Muscle of back (tissue), 3 donors: ENCODE measurements at regions not wholly inside any gene's neighbourhood (a gene's known extent, or its start where the extent isn't known, plus 50 kb on each side); places are given as distances from the start of the nearest gene placed in this dataset.

Source experiments
- DNase-seq, 3 donors: peaks; one replicate each; pipeline versions ENCODE4 v3.0.0 to v3.0.0-alpha.2; 2013

DNA sequence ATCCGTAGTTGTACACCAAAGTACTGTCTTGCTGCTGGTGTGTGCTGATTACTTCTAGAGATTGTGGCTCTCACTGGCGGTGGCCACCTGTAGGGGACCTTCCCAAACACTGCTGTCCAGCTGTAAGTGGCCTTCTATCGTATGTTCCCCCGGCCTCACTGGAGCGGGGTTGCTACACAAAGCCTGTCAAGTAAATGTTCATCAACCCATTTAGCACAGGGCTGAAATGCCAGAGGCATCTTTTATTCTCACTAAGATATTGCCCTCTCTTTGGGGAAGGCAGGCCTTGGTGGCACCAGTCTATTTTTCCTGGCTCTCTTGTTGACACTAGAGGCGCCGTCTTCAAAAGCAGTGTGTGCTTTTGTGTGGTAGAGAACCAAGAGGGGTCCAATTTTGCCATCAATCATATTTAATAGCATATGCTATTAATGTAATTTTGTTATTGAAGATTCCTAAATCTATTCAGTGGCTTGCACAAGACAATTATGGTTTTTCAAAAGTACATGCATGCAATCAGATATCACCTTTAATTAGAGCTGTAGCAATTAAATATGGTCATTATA, 514.4 kb upstream of the SALL1 start:
- DNase-seq, result no peak

DNA sequence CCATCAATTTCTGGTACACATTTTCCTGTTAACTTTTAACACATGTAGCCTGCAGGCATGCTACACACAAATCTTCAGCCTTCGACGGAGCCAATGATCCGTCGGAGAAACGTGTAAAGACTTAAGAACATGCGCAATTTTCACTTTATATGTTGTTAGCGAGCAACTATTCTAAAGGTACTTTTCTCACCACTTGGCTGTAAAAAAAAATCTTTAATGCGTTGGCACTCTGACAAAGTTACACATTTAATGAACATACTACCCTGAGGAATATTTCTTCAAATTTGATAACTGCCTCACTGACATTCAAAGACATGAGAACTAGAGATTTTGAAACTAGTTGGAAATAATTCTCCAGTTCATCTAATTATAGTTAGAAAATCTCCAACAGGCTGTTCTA, 507.5 kb upstream of the SALL1 start:
- DNase-seq, result no peak

DNA sequence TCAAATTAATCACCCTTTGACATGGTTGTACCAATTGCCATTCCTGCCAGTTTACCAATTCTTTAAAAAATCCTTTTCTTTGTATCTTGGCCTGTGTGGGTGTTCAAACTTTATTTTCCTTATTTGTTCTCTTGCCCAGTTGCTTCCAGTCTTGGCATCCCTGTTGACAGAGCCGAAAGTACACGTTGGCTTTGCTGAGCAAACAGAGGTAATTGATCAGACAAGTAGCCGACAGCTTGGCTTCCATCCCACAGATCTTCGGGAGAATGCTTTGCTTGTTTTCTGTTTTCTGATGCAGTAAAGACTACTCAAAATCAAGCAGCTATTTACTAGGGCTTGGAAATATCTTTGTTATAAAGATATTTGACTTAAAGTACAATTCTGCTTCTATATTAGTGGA, 506.8 kb upstream of the SALL1 start:
- no peak for DNase-seq

DNA sequence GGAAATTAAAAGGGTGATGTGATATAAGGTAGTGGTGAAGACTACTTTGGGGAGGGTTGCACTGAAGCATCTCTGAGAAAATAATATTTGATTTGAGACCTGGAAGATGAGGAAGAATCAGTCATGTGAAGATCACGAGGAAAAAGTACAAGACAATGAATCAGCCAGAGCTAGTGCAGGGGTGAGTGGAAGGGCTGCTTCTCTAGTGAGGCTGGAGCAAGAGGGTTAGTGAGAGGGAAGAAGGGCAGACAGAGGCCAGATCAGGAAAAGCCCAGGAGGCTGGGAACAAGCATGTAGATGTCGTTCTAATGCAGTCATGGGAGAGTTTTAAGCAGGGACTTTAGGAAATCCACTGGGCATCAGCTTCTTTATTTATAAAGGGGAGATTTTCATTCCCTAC, 504.2 kb upstream of the SALL1 start:
- DNase-seq, result no peak

DNA sequence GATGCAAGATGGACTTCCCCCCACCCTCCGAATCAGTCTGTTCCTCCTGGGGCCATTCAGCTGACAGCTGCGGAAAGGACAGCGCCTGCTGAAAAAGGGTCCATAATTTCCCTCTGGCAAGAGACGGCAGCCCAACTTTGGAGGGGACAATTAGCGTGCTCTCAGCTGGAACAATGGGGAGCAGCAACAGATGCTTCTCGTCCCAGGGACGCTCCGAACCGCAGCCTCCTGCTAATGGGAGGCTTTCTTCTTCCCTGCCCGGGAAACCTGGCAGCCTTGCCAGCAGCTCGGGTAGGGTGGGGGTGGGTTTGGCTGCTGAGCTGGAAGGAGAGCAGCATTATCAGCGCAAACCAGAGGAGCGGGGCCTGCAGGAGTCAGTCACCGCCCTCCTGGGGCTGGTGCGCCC, 500.0 kb upstream of the SALL1 start:
- DNase-seq, result peak in 1 of 3 donors; percentile 28

DNA sequence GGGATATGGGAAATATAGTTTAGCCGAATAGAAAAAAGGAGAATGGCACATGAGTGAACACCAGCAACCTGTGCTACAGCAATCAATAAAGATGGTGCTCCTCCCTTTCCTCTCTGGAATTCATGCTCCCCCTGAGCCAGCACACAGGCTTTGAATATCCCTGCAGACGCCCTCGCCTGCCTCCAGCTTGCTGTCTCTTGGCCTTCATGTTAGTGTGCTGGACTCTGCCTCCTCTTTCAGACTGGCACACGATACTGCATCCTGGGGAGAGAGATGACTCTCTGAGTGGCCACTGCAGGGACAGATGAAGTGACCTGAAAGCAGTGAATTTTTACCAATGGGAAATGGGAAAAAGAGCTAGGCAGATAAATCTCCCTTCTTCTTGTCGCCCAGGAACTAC, 498.6 kb upstream of the SALL1 start:
- no peak for DNase-seq

DNA sequence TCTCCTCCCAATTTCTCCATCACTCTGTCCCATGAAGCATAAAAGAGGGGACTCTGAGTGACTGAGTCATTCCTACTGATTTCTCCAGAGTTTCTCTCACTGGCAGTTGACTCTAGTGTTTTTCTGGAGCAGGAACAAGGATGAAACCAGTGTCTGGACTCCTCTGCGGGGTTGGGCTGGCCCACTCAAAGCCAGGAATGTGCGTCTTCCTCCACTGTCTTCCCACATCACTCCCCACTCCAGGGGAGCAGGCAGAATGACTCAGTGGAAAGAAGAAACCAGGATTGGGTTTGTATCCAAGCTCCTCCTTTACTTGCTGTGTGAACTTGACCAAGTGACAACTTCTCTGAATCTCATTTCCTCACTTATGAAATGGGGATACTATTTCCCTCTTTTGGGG, 497.5 kb upstream of the SALL1 start:
- no peak for DNase-seq

DNA sequence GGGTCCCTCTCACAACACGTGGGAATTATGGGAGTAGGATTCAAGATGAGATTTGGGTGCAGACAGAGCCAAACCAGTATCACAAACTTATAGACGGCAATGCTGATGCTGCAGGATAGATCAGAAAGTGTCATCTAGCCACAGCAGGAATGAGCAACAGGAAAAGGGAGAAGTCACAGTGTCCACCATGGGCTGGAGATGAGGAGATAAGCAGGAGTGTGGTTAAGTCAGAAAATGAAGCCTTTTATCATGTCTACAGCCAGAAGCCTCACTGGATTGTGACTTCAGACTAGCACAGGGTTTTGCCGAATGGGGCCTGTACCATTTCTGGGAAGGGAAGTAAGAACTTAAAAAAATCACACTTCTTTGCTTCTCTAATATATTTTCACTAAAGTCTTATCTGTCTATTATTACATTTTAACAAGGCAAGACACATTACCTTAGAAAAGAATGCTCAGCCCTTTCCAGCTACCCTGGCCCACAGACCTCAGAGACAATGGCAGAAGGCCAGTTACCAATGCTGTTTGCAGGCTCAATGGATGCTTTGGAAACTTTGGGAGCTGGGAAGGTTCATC, 490.2 kb upstream of the SALL1 start:
- no peak for DNase-seq

DNA sequence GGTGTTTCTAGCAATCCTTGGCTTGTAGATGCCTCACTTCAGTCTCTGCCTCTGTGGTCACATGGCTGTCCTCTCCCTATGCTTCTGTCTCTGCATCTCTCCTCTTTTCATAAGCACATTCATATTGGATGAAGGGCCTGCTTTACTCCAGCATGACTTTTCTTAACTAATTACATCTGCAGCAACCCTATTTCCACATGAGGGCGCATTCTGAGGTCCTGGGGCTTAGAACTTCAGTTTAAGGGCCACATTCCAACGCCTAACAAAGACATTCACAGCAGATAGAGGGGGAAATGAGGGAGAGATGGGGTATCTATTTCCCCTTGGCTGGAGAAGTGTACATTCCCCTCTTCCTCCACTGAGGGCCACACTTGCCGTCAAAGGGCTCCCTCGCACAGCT, 489.1 kb upstream of the SALL1 start:
- no peak for DNase-seq

DNA sequence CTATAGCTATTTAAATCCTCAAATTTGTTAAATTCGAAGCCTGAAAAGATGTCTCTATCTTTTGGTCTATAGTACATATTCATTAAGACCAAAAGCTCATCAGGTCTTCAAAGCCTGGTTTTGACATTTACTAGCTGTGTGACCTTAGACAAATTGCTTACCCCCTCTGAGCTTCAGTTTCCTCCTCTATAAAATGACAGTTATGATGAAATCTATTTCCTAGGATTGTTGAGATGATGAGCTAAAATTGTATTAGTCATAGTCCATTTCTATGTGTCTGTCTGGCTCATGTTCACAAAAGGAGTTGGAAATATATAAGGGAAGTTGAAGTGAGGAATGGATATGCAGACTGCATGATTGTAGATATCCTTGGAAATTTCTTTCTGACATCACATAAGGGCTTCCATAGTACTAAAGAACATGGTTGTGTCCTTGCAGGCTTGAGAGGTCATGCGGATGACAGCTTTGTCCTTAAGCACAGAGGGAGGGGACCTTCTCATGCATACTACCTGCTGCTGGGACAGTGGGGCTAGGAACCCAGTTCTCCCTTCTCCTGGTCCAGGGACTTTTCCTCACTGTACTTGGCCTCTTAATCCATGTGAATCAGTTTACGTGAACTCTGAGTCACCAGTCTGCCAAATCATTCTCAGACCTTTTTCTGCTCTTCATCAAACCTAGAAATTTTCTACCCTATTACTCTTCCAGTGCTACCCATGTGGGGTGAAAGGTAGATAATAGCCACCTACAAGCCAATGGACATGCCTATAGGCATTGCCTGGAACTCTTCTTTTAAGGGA, 487.5 kb upstream of the SALL1 start:
- no peak for DNase-seq

DNA sequence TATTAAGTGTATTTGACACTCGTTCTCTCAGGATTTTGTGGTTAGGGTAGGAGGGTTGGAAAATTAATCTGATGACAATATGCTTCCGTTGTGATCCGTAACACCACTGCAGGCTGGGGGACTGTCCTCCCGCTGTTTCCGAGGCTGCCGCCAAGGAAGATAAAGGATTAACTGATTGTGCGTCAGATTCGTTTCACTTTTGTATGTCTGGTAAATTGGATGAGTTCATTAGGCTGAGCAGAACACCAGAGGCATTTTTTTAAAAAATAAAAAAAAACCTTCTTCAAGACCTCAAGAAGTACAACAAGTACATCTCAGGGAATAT, 486.7 kb upstream of the SALL1 start:
- DNase-seq, result no peak

DNA sequence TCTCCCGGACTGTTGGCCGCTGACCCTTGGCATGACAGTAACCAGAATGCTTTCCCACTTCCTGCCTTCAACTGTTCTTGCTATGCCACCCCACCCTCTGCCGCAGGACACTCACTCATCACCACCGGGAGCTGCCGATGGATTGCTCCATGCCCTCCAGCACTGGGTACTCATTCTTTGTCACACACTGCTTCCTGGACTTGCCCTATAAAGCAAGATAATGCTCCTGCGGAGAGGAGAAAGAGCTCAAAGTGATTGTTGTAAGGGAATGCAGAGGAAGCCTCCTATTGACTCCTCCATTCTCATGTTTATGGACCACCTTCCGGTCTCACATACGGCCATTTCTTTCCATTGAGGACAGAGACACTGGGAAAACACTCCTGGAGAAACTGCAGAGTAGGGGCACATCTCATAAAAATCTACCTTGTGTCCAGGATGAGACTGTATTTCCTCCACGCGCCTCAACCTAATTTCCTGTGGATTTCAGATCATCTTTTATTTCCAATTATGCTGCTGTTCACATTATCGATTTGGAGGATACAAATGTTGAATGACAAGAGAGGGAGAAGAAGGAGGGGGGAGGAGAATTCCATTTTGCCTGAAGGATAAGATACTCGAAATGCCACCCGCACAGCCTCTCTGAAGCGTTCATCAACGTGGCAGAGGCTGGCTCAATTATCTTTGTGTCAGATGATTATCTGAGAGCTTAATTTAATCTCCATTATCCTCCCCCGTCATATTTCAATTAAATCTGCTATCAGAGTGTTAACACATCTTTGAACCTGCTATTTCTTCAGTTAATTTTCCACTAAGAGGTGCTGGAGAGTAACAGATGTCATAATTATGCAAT, 486.1 kb upstream of the SALL1 start:
- no peak for DNase-seq

DNA sequence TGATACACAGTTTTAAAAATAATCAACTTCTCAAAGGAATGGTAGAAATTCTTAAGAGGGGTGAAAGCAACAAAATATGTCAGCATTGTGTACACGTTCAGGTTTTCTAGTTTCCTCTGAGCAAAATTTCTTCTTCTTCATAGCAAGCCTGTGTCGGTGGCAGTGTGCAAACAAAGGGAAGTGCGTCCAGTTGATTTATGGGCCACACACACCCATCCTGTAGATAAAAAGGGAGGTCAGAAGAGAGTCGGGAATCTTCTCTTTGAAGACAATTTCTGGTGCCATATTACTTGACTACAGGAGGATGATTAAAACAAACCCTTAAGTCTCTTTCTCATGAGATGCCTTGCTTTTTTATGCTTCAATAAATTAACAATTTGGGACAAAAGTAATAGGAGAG, 484.1 kb upstream of the SALL1 start:
- no peak for DNase-seq

DNA sequence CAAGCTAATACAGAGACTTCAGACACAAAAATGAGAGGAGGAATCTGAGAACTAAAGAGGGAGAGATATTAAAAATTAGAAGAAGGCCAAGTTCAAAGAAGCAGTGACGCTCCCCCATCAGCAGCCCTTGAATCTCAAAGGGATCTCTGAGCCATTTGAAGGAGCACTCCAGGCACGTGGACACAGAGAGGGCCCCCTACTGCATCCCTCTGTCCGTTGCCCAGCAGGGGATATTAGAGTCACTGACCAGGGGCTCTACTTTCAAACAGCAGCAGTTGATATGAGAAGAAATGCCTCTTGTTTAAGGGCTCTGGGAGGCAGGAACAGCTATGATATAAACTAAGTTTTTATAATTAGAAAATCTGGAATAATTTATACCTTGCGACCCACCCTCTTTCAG, 479.0 kb upstream of the SALL1 start:
- DNase-seq, result no peak

DNA sequence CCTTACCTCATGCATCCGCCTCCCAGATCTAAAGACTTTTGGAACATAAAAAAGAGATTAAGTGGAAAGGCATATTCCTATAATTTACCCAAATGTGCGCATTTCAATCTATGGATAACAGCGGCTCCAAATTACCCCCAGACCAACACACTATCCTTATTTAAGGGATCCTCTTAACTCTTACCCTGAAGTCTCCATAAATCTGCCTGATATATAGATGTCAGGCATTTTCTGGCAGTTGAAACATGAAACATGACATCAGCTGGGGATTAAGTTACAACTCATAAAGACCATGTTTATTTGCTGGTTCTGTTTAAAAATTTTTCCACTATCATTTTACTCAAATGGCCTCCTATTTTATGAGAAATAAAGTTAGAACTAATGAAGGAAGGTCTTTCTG, 478.5 kb upstream of the SALL1 start:
- DNase-seq, result no peak

DNA sequence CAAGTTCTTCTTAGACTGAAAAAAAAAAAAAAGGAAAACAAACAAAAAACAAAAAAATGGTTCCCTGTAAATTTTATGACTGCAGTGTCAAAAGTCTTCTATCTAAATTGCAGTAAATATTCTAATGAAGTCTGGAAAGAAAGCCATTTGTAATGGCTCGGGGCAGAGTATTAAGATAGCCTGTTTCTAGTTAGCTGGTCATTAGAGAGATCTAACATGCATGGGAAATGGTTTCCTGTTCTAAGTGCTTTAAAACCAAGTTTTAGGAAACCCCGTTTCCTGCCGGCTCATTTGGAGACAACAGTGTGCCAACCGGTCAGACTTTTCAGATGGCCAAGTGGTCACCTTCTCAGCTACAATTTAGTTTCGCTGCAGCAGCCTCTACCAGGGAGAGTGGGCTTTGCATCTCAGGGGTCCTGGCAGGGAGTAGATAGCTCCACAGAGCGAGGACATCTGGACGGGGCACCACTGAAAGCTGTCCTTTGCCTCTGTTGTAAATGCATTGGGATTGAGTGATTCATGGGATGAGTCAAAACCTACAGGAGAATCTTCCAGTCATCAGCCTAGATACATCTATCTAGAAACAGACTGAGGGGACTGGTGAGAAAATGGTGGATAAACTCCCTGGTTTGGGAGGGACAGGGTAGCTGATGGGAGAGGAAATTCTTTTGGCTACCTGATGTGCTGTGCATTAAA, 473.2 kb upstream of the SALL1 start:
- no peak for DNase-seq

DNA sequence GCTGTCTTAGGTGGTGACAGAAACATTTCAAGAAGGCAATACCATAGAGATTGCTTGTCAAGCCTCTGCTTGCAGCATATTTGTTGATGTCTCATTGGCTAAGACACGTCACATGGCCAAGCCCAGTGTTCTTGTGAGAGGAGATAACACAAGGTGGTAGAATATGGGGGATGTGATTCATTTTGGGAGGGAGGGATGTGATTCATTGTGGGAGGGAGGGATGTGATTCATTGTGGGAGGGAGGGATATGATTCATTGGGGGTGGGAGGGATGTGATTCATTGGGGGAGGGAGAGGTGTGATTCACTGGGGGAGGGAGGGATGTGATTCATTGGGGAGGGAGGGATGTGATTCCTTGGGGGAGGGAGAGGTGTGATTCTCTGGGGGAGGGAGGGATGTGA, 470.5 kb upstream of the SALL1 start:
- DNase-seq, result no peak

DNA sequence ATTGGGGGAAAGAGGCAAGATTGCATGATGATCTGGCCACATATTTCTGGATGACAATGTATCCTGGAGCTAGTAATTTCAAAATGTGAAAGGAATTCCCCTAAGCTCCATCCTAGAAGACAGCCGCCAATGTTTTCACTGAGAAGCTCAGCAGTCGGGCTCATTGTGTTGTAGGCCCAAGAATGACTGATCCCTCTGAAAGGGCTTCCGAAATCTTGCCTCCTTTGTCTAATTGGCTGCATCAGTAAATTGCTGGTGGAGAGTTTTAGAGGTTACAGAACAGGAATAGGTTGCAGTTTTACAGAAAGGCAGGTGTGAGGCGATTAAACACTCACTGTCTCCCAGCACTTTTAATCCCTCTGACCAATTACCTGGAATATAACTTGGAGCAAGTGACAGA, 464.1 kb upstream of the SALL1 start:
- DNase-seq, result no peak

DNA sequence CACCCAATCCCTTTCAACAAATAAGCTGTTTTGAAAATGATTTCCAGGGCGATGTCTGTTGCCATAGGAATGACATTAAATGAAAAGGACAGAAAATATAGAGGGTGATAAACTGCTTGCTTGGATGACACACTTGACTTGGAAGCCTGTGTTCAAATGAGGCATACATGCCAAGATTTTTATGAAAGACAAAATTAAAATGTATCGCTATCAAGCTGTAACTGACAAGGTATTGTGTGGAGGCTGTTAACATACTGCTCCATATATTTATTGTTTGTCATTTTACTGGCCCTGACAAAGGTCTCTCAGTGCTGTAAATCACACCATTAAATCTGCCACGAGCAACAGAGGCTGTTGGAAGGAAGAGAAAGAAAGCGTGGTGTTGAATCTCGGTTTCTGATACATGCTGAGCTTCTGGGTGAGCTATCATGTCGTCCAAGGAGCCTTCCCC, 456.2 kb upstream of the SALL1 start:
- peak in 2 of 3 donors; percentile 11 to 38 for DNase-seq

DNA sequence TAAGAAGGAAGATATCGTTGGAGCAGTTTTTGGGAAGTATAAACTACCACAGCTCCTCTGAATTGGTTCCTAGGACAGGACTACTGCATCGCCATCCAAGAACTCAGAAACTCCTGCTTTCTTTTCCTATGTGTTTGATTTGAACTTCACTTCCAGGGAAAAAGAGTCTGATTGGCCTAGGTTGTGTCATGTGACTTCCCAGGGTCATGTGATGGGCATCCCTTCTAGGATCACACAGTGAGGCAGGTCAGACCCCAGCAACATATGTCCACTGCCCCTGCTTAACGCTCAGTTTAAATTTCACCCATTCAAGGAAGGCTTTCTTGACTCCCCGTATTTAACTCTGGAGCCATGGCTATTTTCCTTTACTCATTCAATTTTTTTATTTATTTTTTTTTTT, 445.2 kb upstream of the SALL1 start:
- DNase-seq, result no peak

DNA sequence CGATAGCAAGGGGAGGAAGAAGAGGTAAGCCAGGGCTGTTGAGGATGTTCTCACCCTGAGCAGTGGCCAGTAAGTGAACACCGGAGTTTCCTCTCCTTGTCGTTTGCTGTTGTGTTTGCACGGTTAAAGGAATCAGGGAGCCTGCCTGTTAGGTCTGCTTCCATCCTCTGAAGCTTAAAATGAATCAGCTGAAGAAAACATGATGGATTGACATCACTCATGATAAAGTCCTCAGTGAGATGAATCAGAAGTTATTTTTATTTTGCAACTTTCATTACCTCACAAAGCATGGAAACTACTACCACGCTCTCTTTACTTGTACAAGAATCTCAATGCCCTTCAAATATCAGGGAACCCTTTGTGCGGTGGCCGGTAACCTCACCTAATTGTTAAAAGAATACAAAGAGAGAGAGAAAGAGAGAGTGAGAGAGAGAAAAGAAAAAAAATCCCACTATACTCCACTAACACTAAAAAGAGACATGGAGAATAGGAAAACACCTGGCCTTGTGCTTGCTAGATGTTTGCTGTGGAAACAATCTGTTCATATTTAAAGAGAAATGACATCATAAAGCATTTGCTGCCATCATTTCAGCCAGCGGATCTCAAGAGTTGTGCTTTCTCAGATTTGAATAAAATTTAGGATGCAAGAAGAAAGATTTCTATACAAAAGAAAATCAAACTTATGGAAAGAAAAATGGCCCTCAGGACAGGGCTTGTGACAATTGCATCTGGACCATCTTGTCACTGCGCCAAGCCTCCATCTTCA, 441.6 kb upstream of the SALL1 start:
- peak in 1 of 3 donors; percentile 45 for DNase-seq
